HL-60 (cell line): ENCODE measurements at regions not wholly inside any gene's neighbourhood (a gene's known extent, or its start where the extent isn't known, plus 50 kb on each side); places are given as distances from the start of the nearest gene placed in this dataset.

Experiments
- DNase-seq, 2 experiments: peaks; one replicate each; pipeline ENCODE4 v3.0.0-alpha.2; 2010 to 2020; ENCODE audit warnings: low read depth in 1 of 2, low spot score in 1 of 2
- H3K27ac ChIP-seq: fragments of 250-450 bp; sonication (Bioruptor Pico); replicated peaks from 2 replicates; pipeline ENCODE4 v1.5.1; 2020; ENCODE audit warnings: mild to moderate bottlenecking, moderate library complexity
- H3K27me3 ChIP-seq: fragments of 250-450 bp; sonication (Bioruptor Pico); 2 replicates; pipeline ENCODE4 v1.5.1; 2021; ENCODE audit warnings: mild to moderate bottlenecking, moderate library complexity; ENCODE audit not compliant: insufficient read depth, poor library complexity, severe bottlenecking
- H3K4me3 ChIP-seq: replicated peaks from 2 replicates; pipeline ENCODE4 v1.5.1; 2011; ENCODE audit warnings: mild to moderate bottlenecking, control low read depth, low read length; ENCODE audit not compliant: insufficient read depth
- GABPA ChIP-seq: IDR thresholded peaks from 2 replicates; pipeline ENCODE4 v1.6.1; 2012; ENCODE audit warnings: low read depth
- POLR2AphosphoS5 ChIP-seq: IDR thresholded peaks from 2 replicates; pipeline ENCODE4 v1.6.1; 2012; ENCODE audit warnings: low read depth
- SPI1 ChIP-seq: IDR thresholded peaks from 2 replicates; pipeline ENCODE4 v1.6.1; 2012; ENCODE audit warnings: low read depth, mild to moderate bottlenecking, borderline replicate concordance
- TF ChIP-seq, protein P1 (sequence below): IDR thresholded peaks from one replicate; pipeline ENCODE4 v1.5.1; 2011; ENCODE audit warnings: low read length, control low read depth, inconsistent platforms; ENCODE audit not compliant: insufficient read depth
- TF ChIP-seq, protein P2 (sequence below): IDR thresholded peaks from 2 replicates; pipeline ENCODE4 v1.6.1; 2012; ENCODE audit warnings: low read depth; ENCODE audit not compliant: insufficient replicate concordance

DNA sequence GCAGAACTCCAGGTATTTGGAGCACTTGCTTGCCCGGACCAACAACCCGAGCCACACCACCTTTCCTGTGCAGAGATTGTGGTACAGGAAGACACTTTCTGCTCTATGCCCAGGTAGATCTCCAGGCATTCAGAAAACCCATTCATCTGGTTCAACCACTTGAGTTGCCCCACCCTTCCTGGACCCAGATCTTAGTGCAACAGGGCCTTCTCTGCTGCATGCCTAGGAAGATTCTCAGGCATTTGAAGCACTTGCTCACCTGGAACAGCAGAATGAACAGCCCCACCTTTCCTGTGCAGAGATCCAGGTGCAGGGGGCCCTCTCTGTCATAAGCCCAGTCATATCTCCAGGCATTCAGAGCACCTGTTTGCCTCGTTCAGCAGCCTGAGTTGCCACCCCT, 412.8 kb upstream of the MGAT4C start:
- TF ChIP-seq SPI1 (no peak), GABPA (no peak), POLR2AphosphoS5 (no peak)
- TF ChIP-seq, protein P1, sequence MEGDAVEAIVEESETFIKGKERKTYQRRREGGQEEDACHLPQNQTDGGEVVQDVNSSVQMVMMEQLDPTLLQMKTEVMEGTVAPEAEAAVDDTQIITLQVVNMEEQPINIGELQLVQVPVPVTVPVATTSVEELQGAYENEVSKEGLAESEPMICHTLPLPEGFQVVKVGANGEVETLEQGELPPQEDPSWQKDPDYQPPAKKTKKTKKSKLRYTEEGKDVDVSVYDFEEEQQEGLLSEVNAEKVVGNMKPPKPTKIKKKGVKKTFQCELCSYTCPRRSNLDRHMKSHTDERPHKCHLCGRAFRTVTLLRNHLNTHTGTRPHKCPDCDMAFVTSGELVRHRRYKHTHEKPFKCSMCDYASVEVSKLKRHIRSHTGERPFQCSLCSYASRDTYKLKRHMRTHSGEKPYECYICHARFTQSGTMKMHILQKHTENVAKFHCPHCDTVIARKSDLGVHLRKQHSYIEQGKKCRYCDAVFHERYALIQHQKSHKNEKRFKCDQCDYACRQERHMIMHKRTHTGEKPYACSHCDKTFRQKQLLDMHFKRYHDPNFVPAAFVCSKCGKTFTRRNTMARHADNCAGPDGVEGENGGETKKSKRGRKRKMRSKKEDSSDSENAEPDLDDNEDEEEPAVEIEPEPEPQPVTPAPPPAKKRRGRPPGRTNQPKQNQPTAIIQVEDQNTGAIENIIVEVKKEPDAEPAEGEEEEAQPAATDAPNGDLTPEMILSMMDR = no peak
- TF ChIP-seq, protein P2, sequence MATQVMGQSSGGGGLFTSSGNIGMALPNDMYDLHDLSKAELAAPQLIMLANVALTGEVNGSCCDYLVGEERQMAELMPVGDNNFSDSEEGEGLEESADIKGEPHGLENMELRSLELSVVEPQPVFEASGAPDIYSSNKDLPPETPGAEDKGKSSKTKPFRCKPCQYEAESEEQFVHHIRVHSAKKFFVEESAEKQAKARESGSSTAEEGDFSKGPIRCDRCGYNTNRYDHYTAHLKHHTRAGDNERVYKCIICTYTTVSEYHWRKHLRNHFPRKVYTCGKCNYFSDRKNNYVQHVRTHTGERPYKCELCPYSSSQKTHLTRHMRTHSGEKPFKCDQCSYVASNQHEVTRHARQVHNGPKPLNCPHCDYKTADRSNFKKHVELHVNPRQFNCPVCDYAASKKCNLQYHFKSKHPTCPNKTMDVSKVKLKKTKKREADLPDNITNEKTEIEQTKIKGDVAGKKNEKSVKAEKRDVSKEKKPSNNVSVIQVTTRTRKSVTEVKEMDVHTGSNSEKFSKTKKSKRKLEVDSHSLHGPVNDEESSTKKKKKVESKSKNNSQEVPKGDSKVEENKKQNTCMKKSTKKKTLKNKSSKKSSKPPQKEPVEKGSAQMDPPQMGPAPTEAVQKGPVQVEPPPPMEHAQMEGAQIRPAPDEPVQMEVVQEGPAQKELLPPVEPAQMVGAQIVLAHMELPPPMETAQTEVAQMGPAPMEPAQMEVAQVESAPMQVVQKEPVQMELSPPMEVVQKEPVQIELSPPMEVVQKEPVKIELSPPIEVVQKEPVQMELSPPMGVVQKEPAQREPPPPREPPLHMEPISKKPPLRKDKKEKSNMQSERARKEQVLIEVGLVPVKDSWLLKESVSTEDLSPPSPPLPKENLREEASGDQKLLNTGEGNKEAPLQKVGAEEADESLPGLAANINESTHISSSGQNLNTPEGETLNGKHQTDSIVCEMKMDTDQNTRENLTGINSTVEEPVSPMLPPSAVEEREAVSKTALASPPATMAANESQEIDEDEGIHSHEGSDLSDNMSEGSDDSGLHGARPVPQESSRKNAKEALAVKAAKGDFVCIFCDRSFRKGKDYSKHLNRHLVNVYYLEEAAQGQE = no peak
- no peak for DNase-seq
- Histone ChIP-seq H3K27me3 (no peaks in the 10 kb centered on the region), H3K27ac (no peak overlapping the region), H3K4me3 (no peak overlapping the region)

DNA sequence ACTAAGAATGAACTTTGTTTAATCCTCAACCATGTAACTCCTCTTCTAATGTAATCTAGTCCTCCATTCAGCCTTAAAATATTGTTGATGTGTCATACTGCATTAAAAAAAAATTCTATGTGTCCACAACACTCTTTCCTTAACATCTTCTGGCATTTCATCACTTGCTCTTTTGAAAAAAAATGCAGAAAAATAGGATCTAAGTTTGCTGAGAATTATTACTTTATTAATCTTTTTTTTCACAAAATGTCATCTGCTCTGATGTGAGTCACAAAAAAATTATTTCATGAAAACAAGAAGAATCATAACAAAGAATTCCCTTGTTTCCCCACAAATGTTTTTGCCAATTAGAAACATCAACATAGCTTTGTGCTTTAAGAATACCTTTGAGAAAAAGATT, 410.1 kb upstream of the MGAT4C start:
- Histone ChIP-seq H3K27ac (no peak overlapping the region), H3K27me3 (no peaks in the 10 kb centered on the region), H3K4me3 (no peak overlapping the region)
- no peak for DNase-seq
- TF ChIP-seq, protein P2 = no peak
- TF ChIP-seq POLR2AphosphoS5 = no peak
- TF ChIP-seq GABPA = no peak
- TF ChIP-seq, protein P1 = no peak
- no peak for TF ChIP-seq SPI1

DNA sequence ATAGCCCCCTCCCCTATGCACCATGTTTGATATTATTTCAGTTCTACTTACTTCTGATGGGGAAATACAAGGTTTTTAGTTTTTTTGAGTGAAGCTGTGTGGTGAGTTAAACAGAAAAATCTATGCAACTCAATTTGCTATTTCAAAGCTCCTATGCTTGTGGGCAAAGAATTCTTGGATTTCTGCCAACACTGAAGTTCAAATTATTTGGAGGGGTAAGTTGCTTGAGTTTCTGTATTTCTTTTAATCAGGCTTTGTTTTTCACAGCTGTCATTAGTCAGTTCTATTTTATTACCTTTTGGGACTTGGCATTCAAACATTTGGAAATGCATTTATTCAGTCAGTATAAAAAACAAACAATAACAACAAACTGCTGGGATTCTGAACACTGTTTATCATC, 407.5 kb upstream of the MGAT4C start:
- no peak for DNase-seq
- H3K4me3 ChIP-seq = no peak overlapping the region
- H3K27ac ChIP-seq = no peak overlapping the region
- TF ChIP-seq POLR2AphosphoS5 = no peak
- TF ChIP-seq SPI1 = no peak
- TF ChIP-seq, protein P1 = no peak
- TF ChIP-seq, protein P2 = no peak
- TF ChIP-seq GABPA = no peak
- no peaks in the 10 kb centered on the region for H3K27me3 ChIP-seq
